ENCODE measurements at regions not wholly inside any gene's neighbourhood (a gene's known extent, or its start where the extent isn't known, plus 50 kb on each side); places are given as distances from the start of the nearest gene placed in this dataset.

DNA sequence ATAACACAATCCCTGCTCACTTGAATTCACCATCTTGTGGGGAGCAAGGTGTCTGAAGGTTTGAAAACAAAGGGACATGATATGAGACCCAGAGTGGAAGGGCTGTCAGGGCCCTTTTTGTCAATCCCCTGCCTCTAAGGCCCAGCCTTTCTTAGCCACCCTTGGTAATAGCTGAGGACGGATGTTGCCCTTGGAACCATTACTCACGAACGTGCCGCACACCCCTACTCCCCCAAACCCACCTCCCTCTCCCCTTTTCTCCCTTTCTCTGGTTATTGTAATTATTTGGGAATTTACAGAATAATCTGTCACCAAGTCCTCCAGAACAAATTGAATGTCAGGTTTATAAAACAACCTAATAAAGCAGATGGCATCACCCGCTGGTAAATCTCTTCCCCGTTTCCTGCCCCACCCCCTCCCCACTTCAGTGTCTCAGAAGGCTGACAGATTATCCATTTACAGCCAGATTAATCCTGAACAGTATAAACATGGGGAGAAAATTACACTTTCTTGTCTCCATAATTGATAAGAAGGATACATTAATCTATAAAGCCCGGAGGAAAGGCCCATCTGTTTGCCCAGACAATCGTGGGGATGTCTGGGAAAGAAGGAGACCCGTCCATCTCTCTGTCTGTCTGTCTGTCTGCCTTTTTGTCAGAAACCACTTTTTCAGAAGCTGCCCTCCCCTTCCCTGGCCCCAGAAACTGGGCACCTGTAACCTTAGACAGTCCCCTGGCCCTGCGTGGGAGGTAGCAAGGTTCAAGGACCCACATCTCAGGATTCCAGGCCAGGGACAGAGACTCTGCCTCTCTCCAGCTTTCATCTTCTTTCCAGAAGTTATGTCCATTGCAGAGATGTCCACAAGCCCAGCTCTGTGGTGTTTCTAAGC, 60.6 kb upstream of the CD34 start:
- TF ChIP-seq, protein P1, sequence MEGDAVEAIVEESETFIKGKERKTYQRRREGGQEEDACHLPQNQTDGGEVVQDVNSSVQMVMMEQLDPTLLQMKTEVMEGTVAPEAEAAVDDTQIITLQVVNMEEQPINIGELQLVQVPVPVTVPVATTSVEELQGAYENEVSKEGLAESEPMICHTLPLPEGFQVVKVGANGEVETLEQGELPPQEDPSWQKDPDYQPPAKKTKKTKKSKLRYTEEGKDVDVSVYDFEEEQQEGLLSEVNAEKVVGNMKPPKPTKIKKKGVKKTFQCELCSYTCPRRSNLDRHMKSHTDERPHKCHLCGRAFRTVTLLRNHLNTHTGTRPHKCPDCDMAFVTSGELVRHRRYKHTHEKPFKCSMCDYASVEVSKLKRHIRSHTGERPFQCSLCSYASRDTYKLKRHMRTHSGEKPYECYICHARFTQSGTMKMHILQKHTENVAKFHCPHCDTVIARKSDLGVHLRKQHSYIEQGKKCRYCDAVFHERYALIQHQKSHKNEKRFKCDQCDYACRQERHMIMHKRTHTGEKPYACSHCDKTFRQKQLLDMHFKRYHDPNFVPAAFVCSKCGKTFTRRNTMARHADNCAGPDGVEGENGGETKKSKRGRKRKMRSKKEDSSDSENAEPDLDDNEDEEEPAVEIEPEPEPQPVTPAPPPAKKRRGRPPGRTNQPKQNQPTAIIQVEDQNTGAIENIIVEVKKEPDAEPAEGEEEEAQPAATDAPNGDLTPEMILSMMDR (IDR thresholded peaks at IDR 0.05) = no peak
- TF ChIP-seq POLR2A (IDR thresholded peaks at IDR 0.05) = no peak

Measured in esophagus squamous epithelium (tissue), 4 donors.